Stimulated activated CD8-positive, alpha-beta memory T cell treated with anti-CD3 and anti-CD28 coated beads, Interleukin-7, amount 100 ng/mL, for 24 hours (primary cell): ENCODE measurements at regions not wholly inside any gene's neighbourhood (a gene's known extent, or its start where the extent isn't known, plus 50 kb on each side); places are given as distances from the start of the nearest gene placed in this dataset.
"Not testable (repeated sequence)": the region's sequence is repeated elsewhere in the genome, so short reads cannot be mapped to it uniquely, and the experiment has no call there.

Experiments used
- DNase-seq: peaks from one replicate; pipeline ENCODE4 v3.0.0-alpha.2; 2020; ENCODE audit warnings: low read depth

DNA sequence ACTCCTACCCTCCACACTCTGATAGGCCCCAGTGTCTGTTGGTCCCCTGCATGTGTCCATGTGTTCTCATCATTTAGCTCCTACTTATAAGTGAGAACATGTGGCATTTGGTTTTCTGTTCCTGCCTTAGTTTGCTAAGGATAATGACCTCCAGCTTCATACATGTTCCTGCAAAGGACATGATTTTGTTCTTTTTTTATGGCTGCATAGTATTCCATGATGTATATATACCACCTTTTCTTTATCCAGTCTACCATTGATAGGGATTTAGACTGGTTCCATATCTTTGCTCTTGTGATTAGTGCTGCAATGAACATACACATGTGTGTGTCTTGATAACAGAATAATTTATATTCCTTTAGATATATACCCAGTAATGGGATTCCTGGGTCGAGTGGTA lies 67.9 kb downstream of the MSX2 start:
- DNase-seq = not testable (repeated sequence)

DNA sequence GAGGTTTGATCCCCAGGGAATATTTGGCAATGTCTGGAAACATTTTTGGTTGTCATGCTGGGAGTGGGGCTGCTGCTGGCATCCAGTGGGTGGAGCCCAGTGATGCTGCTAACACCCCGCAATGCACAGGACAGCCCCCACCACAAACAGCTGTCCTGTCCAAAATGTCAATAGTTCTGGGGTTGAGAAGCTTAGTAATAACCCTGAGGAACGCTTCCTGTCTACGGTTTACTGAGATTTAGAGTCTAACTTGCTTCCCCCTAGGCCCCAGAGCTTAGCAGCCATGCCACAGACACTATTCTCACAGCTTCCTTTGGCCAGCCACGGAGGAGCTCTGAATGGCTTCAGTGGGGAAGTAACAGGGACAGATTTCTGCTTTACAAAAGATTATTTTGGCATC lies 66.5 kb downstream of the MSX2 start:
- no peak for DNase-seq

DNA sequence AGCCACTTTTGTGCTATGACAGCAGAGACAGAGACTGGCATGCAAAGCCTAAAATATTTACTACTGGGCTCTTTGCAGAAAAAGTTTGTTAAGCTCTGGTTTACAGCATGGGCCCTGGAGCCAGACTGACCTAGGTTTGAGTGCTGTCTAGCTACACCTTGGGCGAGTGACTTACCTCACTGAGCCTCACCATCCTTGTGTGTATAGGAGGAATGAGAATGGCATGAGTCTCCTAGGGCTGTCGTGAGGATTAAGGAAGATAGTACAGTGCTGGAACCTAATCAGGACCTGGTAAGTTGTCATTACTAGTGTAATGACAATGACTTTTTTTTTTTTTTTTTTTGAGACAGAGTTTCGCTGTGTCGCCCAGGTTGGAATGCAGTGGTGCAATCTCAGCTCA lies 65.2 kb downstream of the MSX2 start:
- DNase-seq = no peak

DNA sequence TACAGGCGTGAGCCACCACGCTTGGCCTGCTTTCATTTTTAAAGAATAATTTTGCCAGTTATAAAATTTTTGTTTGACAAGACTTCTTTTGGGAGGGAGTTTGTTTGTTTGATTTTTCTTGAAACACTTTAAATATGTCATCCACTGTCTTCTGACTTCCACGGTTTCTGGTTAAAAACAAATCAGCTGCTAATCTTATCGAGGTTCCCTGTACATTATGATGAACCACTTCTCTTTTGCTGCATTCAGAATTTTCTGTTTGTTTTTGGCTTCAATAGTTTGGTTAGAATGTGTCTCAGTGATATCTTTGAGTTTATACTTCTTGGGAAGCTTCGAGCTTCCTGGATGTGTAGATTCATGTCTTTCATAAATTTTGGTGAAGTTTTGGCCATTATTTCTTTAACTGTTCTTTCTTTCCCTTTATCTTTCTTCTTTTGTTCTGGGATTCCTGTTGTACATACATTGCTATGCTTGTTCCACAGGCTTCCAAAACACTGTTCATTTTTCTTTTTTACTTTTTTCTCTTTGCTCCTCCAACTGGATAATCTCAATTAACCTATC lies 60.8 kb downstream of the MSX2 start:
- DNase-seq = no peak
